ENCODE measurements at regions not wholly inside any gene's neighbourhood (a gene's known extent, or its start where the extent isn't known, plus 50 kb on each side); places are given as distances from the start of the nearest gene placed in this dataset.

DNA sequence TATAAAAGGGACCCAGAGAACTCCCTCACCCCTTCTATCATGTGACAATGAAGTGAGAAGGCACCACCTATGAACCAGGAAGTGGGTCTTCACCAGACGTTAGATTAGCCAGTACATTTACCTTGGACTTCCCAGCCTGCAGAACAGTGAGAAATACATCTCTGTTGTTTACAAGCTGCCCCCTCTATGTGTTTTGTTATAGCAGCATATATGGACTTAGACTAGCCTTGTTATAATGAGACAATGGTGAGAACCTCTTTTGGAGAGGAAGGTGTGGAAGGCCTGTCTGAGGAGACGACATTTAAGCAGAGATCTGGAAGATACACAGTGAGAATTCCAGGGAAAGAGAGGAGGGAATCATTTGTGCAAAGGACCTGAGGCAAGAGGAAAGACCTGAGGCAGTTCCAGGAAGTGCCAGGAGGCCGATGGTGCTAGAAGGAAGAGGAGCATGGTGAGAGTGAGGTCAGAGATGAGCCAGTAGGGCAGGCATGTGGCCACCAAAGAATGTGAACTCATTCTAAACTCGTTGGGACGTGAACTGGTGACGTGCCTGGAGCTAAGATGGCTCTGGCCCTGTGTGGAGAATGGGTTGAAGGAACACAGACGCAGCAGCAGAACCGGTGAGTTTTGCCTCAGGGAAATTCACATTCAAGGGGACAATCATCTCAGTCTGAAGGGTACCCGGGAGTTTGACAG lies 98.9 kb upstream of the IRF2BP2 start:
- DNase-seq, result no peak

DNA sequence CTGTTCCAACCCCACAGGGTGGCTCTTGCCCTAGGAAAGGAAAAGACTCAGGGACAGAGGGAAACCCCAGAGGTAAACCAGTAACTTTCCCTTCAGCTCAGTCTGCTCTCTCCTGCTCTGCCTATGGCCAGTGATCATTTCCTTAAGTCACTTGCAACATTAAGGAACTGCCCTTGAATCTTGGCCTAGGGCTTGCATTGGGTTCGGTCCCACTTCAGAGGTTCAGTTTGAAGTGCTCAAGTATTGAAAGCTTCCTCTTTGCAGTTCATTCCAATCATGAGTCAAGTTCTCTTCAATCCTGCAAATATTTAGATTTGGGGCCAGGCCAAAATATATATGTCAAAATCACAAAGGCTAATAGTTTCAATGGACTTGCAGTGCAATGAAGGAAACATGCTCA lies 97.7 kb upstream of the IRF2BP2 start:
- DNase-seq, result no peak

DNA sequence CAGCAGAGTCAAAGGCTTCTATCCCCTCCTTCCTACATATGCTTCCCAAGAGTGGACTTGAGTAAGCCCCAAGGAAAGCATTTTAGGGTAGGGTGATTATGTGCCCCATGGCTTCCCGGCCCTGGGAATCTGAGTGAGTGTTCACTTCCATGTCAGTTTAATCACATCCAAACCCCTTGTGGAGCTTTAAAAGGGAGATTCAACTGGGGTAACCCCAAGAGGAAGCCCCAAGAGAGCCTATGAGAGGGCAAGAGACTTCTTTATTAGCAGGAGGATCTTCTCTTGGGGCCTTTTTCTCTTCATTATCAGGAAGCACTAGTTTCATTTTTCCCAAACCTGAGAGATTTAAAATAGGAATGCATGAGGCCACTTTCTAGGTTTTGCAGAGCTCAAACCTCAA lies 97.0 kb upstream of the IRF2BP2 start:
- DNase-seq, result no peak

DNA sequence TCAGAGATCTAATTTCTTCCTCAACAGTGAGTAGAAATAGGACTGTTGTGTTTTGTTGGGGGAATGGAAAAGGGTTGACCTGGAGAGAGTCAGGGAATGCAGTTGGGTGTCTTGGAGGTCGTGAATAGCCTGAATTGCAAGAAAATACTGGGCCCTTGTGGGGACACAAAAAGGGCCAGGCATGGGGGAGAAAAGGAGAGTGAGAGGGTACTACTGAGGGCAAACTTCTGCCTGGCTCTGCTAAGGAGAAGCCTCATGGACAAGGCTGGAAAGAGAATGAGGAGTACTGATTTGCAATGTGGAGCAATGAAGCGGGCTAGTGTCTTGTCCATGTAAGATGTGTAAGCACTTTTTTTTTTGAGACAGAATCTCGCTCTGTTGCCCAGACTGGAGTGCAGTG lies 96.2 kb upstream of the IRF2BP2 start:
- DNase-seq, result no peak

DNA sequence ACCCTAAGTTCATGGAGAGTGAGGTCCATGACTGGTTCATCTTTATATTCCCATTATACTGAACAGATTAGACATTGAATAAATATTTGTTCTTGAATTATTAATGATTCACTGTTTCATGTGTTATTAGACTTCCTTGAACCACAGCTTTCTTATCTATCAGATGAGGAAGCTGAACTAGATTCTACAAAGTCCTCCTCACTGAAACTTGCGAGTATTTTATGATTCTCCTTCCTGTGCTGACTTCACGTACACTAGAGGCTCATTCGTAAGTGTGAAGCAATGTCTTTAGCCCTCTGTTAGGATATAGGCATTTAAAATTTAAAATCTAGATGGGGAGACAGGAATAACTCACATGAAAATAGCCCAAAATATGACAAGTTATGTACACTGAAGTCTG lies 95.6 kb upstream of the IRF2BP2 start:
- DNase-seq, result no peak

DNA sequence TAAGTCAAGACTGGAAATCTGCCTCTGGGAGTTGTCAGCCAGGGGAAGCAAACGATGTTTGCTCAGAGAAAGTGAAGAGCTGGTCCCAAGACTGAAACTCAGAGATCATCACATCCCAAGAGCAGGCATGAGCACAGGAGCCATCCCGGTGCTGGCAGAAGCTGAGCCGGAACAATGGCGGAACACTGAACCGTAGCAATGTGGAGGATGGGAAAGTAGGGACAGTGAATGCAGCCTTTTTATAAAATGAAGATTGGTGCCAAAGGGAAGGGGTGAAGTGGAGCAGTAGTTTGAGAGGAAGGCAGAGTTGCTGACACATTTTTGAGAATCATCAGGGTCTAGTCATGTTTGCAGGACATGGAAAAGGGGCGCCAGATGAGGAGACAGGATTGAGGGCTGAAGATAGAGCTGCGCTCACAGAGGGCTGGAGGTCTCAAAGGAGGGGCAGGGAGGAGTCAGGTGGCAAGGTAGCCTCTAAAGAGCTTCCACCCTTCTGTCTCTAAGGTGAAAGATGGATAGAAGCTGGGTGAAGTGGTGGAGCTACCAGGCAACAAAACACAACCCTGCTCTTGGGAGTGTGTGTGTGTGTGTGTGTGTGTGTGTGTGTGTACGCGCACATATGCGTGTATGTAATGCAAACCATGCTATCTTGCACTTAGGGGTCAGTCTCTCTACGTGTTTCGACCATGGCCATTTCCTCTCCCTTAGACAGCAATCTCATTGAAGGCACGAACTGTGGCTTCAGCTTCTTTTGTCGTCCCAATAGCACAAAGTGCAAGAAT lies 94.3 kb upstream of the IRF2BP2 start:
- DNase-seq, result no peak

DNA sequence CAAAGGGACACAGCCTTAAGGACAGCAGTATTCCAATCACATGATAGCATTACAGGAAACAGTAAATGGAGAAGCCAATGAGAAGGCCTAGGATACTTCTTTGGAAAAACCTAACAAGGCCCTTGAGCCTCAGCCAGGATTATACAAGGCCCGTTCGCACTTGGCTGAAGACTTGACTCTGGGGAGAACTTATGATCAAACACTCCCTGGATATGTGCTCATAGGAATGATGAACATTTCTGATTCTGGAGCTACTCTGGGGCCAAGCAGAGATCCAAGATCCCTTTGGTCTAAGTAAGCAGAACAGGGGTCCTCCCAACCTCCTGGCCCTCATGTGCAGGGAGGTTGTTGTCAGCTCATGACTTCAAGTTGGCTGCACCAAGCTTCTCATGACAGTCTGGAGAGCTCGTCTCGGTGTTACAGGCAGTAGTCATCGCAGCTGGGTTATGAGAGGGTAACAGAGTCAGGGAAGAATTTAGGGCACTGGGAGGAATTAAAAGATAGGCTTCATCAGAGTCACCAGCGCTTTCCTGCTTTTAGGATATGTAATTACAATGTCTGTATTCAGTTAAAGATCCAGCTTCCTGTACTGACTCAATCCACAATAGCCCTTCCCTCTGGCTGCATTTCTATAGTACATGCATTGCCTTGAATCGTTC lies 92.5 kb upstream of the IRF2BP2 start:
- DNase-seq, result no peak

DNA sequence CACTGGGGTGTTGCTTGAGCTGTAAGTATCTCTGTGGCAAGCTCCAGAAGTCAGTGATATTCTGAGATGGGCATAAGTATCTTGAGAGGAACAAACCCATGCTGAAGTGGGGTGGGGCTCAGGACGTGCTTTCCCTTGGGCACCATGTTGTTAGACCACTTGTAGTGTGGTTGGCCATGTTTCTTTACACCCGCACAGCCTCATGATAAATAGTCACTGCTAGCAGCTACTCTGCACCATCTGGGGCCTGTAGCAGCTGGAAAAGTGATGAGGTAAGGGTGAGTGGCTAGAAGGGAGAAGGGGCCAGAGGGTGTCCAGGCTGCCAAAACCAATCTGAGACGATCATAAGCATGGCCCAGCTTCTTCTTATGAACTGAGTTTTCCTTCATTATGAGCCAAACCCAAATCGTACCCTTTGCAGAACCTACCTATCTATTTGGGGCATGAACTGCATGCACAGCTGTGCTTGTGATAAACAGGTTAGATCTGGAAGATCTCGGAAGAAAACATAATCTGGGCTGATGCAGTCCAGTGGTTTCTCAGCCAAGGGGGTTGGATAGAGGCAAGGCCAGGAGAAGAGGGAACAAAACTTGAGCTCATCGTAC lies 91.9 kb upstream of the IRF2BP2 start:
- no peak for DNase-seq

DNA sequence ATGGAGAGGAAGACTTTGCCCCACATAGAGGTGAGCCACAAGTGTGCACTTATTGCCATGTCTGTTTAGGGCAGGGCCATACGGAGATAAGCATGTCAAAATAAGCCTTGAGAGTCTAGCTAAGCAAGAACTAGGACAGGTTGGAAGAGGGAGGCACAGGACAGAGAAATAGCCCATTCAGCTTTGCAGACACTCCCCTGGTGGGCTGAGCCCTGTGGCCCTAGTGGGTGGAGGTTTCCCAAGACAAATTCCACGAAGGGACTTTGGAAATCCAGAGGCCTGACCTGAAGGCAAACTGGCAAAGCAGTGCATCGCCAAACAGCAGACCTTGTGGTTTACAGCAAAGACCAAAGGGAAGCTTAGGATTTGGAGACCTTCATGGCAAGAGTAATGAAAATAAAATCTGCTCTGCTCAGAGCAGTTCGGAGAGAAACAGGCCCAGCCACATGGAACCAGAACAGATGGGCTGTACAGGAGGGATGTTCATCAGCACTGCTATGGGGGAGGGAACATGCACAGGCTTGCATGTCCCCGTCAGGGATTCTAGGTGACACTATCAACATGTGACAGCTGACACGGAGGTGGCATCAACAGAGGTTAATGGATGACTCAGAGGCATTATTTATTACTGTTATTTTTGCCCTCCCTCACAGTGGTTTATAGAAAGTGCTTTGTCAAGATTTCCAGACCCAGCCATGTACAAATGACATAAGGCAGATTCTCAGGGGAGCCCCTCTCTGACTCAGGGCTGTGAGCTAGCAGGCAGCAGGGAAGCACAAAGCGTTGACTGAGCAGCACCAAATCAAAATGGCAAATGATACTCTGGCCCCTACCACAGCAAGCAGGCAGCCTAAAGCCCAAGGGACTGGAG lies 90.1 kb upstream of the IRF2BP2 start:
- no peak for DNase-seq

DNA sequence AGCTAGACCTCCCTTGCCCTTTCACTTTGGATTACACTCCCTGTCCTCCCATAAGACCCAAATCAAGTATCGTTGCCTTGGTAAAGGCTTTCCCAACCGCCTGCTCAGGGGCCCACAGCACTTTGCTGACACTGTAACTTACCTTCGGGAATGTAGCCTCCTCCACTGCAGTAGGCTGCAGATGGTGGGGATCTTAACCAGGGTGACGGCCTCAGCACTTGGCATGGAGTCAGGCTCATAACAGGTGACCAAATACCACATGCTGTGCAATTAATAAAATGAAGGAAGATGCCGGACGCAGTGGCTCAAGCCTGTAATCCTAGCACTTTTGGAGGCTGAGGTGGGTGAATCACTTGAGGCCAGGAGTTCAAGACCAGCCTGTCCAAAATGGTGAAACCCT lies 88.7 kb upstream of the IRF2BP2 start:
- DNase-seq, result no peak

DNA sequence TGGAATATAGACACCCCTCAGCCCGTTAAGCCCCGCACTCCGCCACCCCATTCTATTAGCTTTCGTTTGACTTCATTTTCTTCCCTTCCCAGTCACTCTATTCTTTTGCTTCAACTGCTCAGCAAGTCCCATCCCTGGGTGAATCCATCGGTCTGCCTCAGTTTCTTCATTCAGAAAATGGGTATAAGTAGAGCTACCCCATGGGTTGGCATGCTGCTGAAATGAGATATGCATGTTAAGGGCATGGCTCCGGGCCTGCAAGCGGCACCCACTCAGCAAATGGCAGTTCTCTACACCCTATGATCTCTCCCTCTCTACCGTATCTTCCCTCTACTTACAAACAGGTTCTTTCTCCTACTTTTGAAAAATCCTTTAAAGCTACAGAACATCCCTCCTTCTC lies 87.8 kb upstream of the IRF2BP2 start:
- DNase-seq, result no peak

DNA sequence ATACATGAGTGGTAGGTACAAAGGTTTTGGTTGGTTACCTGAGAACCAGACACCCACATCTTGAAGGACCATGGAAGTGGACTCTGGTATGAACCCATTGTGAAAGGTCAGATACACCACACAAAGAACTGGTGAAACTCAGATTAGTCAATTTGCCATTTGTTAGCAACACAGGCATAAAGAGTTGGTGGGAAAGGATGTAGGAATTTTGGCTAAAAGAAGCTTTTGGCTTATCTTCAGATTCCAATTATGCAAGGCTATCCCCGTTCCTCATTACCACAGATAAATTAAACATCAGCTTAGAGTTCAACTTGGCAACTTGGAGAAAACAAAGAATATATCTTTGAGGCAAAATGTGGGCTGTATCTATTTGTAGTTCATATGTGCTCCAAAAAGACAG lies 87.0 kb upstream of the IRF2BP2 start:
- DNase-seq, result no peak

DNA sequence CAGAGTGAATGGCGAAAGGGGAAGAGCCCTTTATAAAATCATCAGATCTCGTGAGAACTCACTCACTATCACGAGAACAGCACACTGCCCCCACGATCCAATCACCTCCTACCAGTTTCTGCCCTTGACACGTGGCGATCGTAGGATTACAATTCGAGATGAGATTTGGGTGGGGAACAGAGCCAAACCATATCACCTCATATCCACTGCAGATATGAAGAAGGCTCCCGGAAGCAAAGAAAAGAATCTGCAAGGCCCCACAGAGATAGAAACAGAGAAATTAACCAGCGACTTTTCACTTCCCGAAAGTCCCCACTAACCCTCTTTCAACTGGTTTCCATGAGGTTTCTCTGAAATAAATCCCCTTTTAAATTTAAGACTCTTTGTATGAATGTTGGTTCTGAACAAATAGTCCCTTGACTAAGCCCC lies 86.2 kb upstream of the IRF2BP2 start:
- no peak for DNase-seq

DNA sequence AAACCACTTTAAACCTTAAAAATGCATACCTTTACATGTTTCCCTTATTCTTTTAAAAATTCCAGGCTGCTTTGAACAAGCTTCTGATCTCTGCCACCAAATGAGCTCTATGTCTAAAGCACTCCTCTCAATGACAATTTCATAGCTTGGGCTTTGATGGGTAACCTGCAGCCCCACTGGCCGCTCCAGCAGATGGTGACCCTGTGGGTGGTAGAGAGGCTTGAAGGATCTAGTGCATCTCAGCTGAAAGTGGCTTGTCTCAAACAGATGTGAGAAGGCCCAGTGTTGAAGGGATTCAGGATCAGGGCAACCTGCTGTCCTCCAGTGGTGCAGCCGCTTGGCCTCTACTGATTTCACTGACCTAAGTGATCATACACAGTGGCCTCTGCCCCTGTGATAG lies 84.7 kb upstream of the IRF2BP2 start:
- no peak for DNase-seq

DNA sequence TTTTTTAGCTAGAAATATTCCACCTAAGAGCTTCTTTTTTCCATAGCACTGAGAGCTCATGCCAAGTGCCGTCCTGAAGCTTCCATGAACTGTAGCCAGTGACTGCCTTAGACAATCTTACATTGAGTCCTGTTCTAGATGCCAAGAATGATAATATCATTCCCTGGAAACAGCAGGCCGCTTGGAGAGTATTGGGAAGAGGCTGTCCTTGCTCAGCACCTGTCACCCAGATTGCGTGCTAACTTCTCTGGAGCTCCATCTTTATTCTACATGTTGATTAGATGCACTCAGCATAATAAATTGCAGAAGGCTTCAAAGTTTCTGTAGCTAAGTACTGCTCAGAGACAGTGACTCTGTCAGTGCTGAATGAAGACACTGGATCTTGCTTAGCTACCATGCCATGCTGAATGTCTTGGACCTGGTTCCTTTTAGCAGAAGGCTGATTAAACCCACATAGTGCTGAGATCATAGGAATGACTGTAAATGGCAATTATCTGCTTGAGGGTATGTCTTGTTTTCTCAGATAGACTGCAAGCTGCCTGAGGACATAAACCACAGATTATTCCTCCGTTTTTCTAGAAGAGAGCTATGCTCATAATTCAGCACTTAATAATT lies 83.1 kb upstream of the IRF2BP2 start:
- DNase-seq, result no peak

DNA sequence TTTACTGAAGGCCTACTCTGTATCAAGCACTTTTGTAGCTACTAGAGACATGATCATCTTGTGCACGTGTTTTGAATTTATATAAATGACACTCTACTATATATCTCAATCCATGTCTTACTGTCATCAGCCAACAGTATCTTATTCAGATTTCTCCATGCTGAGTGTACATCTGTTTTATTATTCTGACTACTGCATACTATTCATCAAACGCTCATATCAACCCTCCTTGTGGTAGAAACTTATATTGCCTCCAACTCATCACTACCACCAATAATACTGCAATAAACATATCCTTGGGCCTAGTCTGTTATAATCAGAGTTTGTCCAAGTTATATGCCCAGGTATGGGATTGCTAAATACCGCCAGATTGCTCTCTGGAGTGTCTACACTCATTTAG lies 81.6 kb upstream of the IRF2BP2 start:
- DNase-seq, result no peak

DNA sequence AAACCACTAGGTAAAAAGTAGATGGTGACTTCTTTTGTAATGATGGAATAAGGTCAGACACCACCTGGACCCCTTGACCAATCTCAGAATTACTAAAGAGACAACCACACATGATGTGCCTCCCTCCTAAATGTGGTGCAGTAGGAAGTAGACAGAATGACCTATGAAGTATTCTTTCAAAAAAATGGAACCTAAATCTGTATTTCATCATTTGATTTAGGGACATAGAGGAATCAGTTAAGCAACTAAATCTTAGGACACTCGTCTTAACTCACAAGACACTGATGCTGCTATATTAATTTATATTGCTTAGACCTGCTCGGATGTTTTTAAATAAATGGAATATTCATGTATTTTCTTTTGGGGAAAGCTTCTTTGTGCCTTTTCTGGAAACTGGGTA lies 80.9 kb upstream of the IRF2BP2 start:
- no peak for DNase-seq

DNA sequence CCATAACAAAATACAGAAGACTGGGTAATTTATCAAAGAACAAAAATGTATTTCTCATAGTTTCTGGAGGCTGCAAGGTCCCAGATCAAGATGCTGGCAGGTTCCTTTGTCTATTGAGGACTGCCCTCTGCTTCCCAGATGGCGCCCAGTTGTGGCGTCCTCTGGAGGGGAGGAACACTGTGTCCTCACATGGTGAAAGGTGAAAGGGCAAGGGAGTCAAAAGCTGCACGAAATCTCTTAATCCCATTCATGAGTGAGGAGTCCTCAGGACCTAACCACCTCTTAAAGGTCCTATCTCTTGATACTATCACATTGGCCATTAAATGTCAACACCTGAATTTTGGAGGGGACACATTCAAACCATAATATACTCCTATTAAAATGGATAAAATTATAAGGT lies 79.3 kb upstream of the IRF2BP2 start:
- DNase-seq, result no peak

DNA sequence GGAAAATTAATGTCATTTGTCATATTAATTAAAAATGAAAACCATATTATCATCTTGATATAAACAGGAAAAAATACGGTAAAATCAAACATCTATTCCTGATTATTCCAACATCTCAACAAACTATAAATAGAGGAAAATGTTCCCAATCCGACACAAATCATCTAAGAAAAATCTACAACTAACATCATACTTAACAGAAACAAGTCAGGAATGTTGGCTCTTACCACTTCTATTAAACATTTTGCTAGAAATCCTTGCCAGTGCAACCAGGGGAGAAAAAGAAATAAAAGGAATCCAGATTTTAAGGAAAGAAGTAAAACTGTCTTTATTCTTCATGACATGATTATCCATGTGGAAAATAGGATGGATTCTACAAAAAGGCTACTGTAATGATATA lies 77.0 kb upstream of the IRF2BP2 start:
- DNase-seq, result no peak

DNA sequence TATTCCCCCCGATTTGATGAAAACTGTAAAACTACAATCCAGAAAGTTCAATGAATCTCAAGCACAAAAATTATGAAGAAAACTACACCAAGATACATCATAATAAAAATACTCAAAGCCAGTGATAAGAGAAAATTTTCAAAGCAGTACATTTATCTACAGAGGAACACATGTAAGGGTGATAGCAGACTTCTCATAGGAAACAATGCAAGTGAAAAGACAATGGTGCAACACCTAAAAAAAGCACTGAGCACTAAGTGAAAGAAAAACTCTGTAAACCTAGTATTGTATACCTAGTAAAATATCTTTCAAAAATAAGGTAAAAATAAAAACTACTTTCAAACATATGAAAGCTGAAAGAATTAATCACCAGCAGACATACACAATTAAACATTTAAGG lies 76.1 kb upstream of the IRF2BP2 start:
- no peak for DNase-seq

DNA sequence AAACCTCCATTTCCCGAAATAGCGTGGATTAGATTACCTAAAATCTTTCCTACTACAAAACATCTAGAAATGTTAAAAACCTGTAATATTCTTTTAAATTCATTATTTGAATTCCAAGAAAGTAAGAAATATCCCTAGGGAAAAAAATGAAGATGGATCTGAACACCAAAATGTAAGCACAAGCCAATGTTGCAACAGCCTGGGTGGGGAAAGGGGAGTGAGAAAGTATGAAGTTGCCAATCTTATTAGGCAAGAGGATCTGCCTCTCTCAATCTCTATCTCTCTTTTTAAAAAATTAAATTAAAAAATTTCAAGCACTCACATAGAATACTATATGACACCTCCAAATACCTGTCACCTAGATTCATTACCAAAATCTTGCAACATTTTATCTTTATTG lies 74.9 kb upstream of the IRF2BP2 start:
- DNase-seq, result no peak

DNA sequence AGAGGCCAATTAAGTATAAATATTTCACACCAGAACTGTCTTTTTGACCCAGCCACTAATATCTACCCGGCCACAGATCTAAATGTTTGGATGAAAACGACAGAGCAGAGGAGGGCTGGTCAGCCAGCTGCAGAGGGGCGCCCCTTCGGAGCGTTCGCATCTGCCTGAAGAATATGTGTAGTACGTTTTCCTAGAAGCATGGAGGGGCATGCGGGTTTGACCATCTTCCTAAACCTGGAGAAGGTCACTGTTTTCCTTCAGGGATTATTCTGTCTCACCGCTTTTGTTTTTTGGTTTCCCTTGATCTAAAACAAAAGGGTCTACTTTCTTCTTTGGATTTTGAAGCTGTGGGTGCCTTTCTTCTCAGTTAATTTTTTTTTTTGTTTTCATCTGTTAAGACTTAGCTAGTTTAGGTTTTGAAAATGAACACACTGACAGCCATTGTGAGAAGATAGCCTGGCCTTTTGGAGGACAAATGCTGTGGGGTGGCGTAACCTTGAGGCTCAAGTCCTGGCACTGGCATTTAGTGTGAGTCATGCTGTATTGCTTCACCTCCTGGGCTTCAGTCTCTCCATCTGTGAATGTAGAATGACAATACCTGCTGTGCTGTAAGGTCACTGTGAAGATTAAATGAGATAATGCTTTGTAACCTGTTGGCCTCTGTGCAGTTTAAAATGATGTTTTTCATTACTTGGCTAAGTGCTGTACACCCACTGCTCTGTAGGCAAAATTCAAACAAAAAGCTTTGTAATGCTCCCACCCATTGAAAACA lies 74.1 kb upstream of the IRF2BP2 start:
- DNase-seq, result no peak
